Activated naive CD4-positive, alpha-beta T cell treated with anti-CD3 and anti-CD28 coated beads for 36 hours (primary cell): ENCODE measurements at regions not wholly inside any gene's neighbourhood (a gene's known extent, or its start where the extent isn't known, plus 50 kb on each side); places are given as distances from the start of the nearest gene placed in this dataset.

Experiments
- CTCF ChIA-PET: fragments of 350-600 bp; sonication (Branson Sonifier 250); formaldehyde crosslinking; loops from one replicate; lab custom pipeline; 2021; ENCODE audit warnings: antibody characterized with exemption; lab: Charles Lee
- DNase-seq: peaks from one replicate; pipeline ENCODE4 v3.0.0-alpha.2; 2020
- H3K27ac Mint-ChIP-seq: one replicate; pipeline ENCODE4 v1.8.0; 2021; ENCODE audit warnings: mild to moderate bottlenecking, mixed read lengths
- H3K27me3 Mint-ChIP-seq: one replicate; pipeline ENCODE4 v1.8.0; 2021; ENCODE audit warnings: low read depth, mixed read lengths
- H3K36me3 Mint-ChIP-seq: one replicate; pipeline ENCODE4 v1.8.0; 2021; ENCODE audit warnings: low read depth, mixed read lengths
- H3K4me1 Mint-ChIP-seq: one replicate; pipeline ENCODE4 v1.8.0; 2021; ENCODE audit warnings: low read depth, mixed read lengths
- H3K4me3 Mint-ChIP-seq: one replicate; pipeline ENCODE4 v1.8.0; 2021; ENCODE audit warnings: mild to moderate bottlenecking, moderate library complexity, mixed read lengths
- H3K9me3 Mint-ChIP-seq: one replicate; pipeline ENCODE4 v1.8.0; 2021; ENCODE audit warnings: mixed read lengths
- intact Hi-C: fragments of 100-400 bp; cut with micrococcal nuclease; formaldehyde crosslinking; loops from one replicate; pipeline ENCODE4 v1.15.1; 2023

GRCh38 chr16:86356804-86357203, 153.5 kb upstream of the FOXF1 start:
- no peak overlapping the region for H3K27ac Mint-ChIP-seq
- CTCF ChIA-PET: no interaction called here
- no peak for DNase-seq
- H3K4me1 Mint-ChIP-seq: no peaks in the 10 kb centered on the region
- H3K27me3 Mint-ChIP-seq: peaks cover 18% of the 10 kb centered on the region
- H3K9me3 Mint-ChIP-seq: peaks cover 10% of the 10 kb centered on the region
- no peak overlapping the region for H3K4me3 Mint-ChIP-seq
- intact Hi-C loops: no loop called here
- peaks cover 3% of the 10 kb centered on the region for H3K36me3 Mint-ChIP-seq

GRCh38 chr16:86357303-86357702, 153.0 kb upstream of the FOXF1 start:
- Mint-ChIP-seq H3K9me3 (peaks cover 10% of the 10 kb centered on the region), H3K4me3 (no peak overlapping the region), H3K36me3 (peaks cover 3% of the 10 kb centered on the region), H3K27ac (no peak overlapping the region), H3K4me1 (no peaks in the 10 kb centered on the region), H3K27me3 (peaks cover 15% of the 10 kb centered on the region)
- DNase-seq: no peak
- intact Hi-C loops: no loop called here
- CTCF ChIA-PET: no interaction called here

GRCh38 chr16:86357950-86358349, 152.4 kb upstream of the FOXF1 start:
- H3K9me3 Mint-ChIP-seq: peaks cover 10% of the 10 kb centered on the region
- H3K27ac Mint-ChIP-seq: no peak overlapping the region
- CTCF ChIA-PET: no interaction called here
- H3K36me3 Mint-ChIP-seq: peaks cover 3% of the 10 kb centered on the region
- H3K4me1 Mint-ChIP-seq: no peaks in the 10 kb centered on the region
- H3K4me3 Mint-ChIP-seq: no peak overlapping the region
- intact Hi-C loops: no loop called here
- DNase-seq: no peak
- peaks cover 16% of the 10 kb centered on the region for H3K27me3 Mint-ChIP-seq

GRCh38 chr16:86359571-86359970, 150.8 kb upstream of the FOXF1 start:
- H3K27me3 Mint-ChIP-seq: peaks cover 16% of the 10 kb centered on the region
- intact Hi-C loops: no loop called here
- H3K4me3 Mint-ChIP-seq: no peak overlapping the region
- H3K4me1 Mint-ChIP-seq: no peaks in the 10 kb centered on the region
- peaks cover 10% of the 10 kb centered on the region for H3K9me3 Mint-ChIP-seq
- H3K36me3 Mint-ChIP-seq: peaks cover 3% of the 10 kb centered on the region
- CTCF ChIA-PET: no interaction called here
- DNase-seq: no peak
- no peak overlapping the region for H3K27ac Mint-ChIP-seq

GRCh38 chr16:86362155-86362849, 148.0 kb upstream of the FOXF1 start:
- Mint-ChIP-seq H3K4me3 (no peak overlapping the region), H3K36me3 (no peaks in the 10 kb centered on the region), H3K27ac (no peak overlapping the region), H3K9me3 (no peaks in the 10 kb centered on the region), H3K4me1 (no peaks in the 10 kb centered on the region), H3K27me3 (peaks cover 12% of the 10 kb centered on the region)
- DNase-seq: no peak
- intact Hi-C loops: no loop called here
- CTCF ChIA-PET: no interaction called here

GRCh38 chr16:86363057-86363490, 147.3 kb upstream of the FOXF1 start:
- DNase-seq: no peak

GRCh38 chr16:86363836-86364618, 146.3 kb upstream of the FOXF1 start:
- CTCF ChIA-PET: interaction anchor here (0.5 kb wide), 2 partner anchors 23 to 1119 kb away, joined by 3 to 4 read pairs; no protein-coding TSS in a partner anchor
- Mint-ChIP-seq H3K36me3 (no peaks in the 10 kb centered on the region), H3K27me3 (peaks cover 7% of the 10 kb centered on the region), H3K4me3 (no peak overlapping the region), H3K4me1 (no peaks in the 10 kb centered on the region), H3K9me3 (no peaks in the 10 kb centered on the region), H3K27ac (no peak overlapping the region)
- intact Hi-C loops: no loop called here
- no peak for DNase-seq

More at GRCh38 chr16:86363057-86363490, 147.3 kb upstream of the FOXF1 start:
- Mint-ChIP-seq H3K9me3 (no peaks in the 10 kb centered on the region), H3K27ac (no peak overlapping the region), H3K4me1 (no peaks in the 10 kb centered on the region), H3K36me3 (no peaks in the 10 kb centered on the region), H3K27me3 (peaks cover 12% of the 10 kb centered on the region), H3K4me3 (no peak overlapping the region)
- CTCF ChIA-PET: no interaction called here
- intact Hi-C loops: no loop called here

- CTCF ChIA-PET: interaction anchor here (0.5 kb wide), 1 partner anchor 22 kb away, joined by 3 read pairs; no protein-coding TSS in a partner anchor
- intact Hi-C loops: no loop called here
These were observed 145.5 kb upstream of the FOXF1 start for GRCh38 chr16:86364653-86365380.

GRCh38 chr16:86365513-86366273, 144.6 kb upstream of the FOXF1 start:
- H3K27ac Mint-ChIP-seq: no peak overlapping the region
- H3K9me3 Mint-ChIP-seq: no peaks in the 10 kb centered on the region
- no peaks in the 10 kb centered on the region for H3K4me1 Mint-ChIP-seq
- H3K27me3 Mint-ChIP-seq: peaks cover 7% of the 10 kb centered on the region
- H3K4me3 Mint-ChIP-seq: no peak overlapping the region
- CTCF ChIA-PET: no interaction called here
- H3K36me3 Mint-ChIP-seq: no peaks in the 10 kb centered on the region
- no peak for DNase-seq
- intact Hi-C loops: no loop called here

More at GRCh38 chr16:86364653-86365380, 145.5 kb upstream of the FOXF1 start:
- Mint-ChIP-seq H3K27ac (no peak overlapping the region), H3K27me3 (peaks cover 7% of the 10 kb centered on the region), H3K4me1 (no peaks in the 10 kb centered on the region), H3K36me3 (no peaks in the 10 kb centered on the region), H3K9me3 (no peaks in the 10 kb centered on the region), H3K4me3 (no peak overlapping the region)
- DNase-seq: no peak

- Mint-ChIP-seq H3K36me3 (no peaks in the 10 kb centered on the region), H3K4me1 (no peaks in the 10 kb centered on the region), H3K27me3 (peaks cover 7% of the 10 kb centered on the region), H3K27ac (no peak overlapping the region), H3K9me3 (no peaks in the 10 kb centered on the region), H3K4me3 (no peak overlapping the region)
- intact Hi-C loops: no loop called here
- DNase-seq: no peak
- CTCF ChIA-PET: no interaction called here
These were observed 143.8 kb upstream of the FOXF1 start for GRCh38 chr16:86366481-86366880.

- intact Hi-C loops: no loop called here
- H3K27me3 Mint-ChIP-seq: peaks cover 5% of the 10 kb centered on the region
These were observed 142.8 kb upstream of the FOXF1 start for GRCh38 chr16:86367291-86368072.

More at GRCh38 chr16:86367291-86368072, 142.8 kb upstream of the FOXF1 start:
- no peak overlapping the region for H3K4me3 Mint-ChIP-seq
- no peaks in the 10 kb centered on the region for H3K9me3 Mint-ChIP-seq
- no peaks in the 10 kb centered on the region for H3K36me3 Mint-ChIP-seq
- CTCF ChIA-PET: no interaction called here
- no peak overlapping the region for H3K27ac Mint-ChIP-seq
- H3K4me1 Mint-ChIP-seq: no peaks in the 10 kb centered on the region
- no peak for DNase-seq
